Glomerular visceral epithelial cell (primary cell): ENCODE measurements at regions not wholly inside any gene's neighbourhood (a gene's known extent, or its start where the extent isn't known, plus 50 kb on each side); places are given as distances from the start of the nearest gene placed in this dataset.
A peak's percentile ranks its signal among the peaks of the same experiment; 100 is the strongest.

ENCODE experiments used
- DNase-seq: peaks from one replicate; pipeline ENCODE4 v3.0.0-alpha.2; 2016; ENCODE audit errors: extremely low spot score

DNA sequence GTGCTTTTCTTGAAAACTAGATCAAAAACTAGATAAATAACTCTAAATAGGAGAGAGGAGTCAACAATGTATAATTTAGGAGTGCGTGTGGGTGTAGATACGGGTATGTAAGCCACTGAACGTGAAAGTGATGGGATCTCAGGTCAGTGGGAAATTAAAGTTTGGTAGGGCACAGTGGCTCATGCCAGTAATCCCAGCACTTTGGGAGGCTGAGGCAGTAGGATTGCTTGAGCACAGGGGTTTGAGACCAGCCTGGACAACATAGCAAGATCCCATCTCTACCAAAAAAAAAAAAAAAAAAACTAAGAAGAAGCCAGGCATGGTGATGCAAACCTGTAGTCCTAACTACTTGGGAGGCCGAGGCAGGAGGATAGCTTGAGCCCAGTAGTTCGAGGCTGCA lies 247.1 kb downstream of the ANAPC1 start:
- no peak for DNase-seq

DNA sequence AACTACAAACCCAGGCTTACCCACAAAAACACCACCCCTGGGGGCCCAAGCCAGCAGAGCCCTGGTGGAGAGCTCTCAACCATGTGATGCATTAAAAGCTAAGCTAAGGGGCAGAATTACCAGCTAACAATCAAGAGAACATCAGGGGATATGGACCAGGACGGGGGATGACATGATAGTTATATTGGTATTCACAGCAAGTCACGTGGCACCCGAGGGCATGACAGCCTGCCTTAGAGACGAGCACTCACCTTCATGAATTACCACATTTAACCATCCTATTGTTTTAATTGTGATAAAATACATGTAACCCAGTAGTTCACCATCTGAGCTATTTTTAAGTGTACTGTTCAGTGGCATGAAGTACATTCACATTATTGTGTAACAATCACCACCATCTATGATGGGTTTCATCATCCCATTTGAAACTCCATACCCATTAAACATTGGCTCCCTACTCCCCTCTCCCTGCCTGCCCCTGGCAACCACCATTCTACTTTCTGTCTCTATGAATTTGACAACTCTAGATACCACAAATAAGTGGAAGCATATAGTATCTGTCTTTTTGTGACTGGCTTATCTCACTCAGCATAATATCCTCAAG lies 245.6 kb downstream of the ANAPC1 start:
- no peak for DNase-seq

DNA sequence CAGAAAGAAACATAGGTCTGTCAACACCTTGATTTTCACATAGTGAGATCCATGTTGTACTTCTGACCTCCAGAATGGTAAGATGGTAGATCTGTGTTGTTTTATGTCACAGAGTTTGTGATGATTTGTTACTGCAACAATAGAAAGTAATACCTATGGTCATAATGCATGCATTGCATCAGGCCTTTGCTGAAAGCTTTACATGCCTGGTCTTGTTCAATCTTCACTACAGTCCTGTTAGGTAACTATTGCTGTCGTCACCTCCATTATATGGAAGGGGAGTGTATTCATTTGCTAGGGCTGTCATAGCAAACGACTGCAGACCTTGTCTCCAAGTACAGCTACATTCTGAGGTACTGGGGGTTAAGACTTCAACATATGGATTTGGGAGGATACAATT lies 243.5 kb downstream of the ANAPC1 start:
- no peak for DNase-seq

DNA sequence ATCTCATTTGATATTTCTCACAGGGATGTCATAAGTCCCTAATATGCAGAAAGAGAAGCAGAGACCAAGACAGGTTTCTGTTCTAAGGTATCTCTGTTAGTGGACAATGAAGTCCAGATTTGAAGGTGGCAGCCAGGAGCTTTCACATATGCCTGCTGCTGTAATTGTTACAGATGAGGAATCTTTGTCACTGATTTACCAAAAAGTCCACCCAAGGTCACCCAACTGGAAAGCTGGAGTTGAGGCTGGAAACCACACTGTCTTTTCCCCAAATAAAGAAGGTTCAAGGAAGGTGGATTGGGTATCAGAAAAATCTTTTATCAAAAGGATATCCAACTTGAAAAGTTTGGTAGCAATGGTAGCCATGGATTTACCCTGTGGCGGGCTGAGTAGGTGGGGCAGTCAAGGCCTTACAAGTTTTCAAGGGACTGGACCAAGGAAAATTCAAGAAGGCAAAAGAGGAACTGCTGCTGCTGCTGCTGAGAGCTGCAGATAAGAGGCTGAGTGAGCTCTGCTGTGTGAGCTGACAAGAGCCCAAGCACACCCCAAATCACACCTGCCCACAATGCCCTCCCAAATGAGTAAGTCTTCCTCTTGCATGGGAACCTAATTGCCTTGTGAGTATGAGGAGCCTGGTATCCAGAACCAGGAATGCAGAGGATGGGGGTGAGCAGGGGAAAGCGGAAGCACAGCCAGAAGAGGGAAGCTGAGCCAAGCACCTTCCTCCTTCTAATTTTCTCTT lies 241.2 kb downstream of the ANAPC1 start:
- peak; percentile 60 for DNase-seq

DNA sequence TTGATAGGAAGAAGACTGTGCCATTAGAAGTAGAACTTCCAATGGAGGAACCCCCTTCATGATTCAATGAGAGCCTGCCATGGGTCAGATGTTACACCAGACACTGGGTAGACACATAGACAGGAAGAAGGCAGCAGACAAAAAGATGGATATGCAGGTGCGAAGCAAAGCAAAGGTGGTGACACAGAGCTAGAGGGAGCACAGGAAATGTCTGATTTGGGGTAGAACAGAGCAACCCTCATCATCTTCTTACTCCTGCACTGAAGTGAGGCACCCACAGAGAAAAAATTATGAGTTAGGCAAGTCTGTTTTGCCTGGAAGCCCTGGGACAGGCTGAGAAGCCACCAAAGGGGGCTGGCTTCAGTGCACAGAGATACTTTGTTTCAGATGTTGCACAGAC lies 240.2 kb downstream of the ANAPC1 start:
- no peak for DNase-seq

DNA sequence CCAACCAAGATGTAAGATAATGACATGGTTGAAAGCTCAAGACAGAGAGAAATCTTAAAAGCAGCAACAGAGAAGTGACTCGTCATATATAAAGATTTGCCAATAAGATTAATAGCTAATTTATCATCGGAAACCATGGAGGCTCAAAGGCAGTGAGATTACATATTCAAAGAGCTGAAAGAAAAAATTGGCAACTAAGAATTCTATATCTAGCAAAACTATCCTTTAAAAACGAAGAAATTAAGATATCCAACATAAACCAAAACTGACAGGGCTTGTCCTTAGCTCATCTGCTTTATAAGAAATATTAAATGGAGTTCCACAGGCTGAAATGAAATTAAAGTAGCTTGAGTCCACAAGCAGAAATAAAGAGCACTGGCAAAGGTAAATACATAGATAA lies 236.6 kb downstream of the ANAPC1 start:
- DNase-seq = no peak

DNA sequence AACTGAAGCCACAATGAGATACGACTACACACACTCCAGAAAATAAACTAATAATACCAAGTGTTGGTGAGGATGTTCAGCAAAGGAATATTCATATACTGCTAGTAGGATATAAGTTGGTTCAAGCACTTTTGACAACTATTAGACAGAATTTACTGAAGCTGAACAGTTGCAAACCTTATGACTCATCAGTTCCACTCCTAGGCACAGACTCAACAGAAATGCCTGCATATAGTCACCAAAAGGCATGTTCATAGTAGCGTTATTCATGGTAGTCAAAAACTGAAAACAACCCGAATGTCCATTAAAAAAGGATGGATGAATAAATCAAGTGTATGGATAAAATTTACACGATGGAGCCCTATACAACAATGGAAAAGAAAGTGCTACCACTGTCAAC lies 232.0 kb downstream of the ANAPC1 start:
- DNase-seq = peak; percentile 17

DNA sequence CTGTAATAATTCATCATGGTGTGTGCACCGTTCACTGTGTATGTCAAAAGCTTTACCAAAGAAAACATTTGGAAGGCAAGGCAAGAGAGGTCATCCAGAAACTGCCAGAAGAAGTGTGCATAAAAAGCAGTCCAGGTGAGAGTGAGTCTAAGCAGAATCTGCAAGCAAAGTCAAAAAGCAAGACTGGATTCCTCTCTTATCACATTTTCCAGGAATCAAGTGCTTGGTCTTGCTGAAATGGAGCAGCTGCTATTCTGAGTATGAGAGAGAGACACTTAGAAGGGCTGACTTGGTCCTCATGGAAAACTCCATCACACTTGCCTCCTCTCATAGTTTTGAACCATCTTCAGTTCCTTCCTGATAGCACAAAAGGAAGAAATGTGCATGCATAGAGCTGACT lies 231.3 kb downstream of the ANAPC1 start:
- DNase-seq = no peak

DNA sequence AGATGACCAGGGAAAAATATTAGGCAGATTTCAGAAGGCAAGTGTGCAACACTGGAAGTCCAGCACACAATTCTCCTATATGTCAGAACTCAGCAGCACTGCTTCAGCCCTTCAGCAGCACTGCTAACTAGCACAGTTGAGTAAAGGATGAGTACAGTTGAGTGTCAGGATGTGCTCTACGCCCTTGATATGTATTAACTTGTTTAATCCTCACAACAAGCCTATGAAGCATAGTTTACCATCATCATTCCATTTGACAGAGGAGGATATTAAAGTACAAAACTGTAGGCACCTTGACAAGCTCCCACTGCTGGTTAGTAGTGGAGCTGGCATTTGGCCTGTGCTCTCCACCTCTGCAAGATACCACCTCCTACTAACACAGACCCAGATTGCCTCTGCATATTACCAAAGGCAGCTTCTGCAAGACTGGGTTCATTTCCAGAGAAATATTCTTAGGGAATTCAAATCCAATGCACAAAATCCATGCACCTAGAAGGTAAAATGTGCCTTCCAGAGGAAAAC lies 230.8 kb downstream of the ANAPC1 start:
- no peak for DNase-seq

DNA sequence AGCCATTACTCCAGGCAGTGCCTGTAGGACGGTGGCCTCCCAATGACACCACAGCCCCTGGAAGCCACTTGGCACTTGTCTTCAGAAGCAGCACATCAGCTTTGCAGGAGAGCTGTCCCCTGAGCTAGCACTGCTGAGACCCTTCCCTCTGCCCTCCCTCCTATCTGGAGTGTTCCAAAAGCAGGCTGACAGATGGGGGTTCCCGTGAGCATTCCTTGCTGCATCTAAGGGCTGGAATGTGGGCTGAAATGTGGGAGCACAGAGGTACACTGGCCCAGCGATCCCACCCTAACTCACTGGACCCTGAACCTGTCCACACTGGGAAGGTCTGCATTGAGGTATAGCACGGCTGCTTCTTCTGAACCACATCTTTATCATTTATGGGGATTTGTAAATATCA lies 230.1 kb downstream of the ANAPC1 start:
- no peak for DNase-seq

DNA sequence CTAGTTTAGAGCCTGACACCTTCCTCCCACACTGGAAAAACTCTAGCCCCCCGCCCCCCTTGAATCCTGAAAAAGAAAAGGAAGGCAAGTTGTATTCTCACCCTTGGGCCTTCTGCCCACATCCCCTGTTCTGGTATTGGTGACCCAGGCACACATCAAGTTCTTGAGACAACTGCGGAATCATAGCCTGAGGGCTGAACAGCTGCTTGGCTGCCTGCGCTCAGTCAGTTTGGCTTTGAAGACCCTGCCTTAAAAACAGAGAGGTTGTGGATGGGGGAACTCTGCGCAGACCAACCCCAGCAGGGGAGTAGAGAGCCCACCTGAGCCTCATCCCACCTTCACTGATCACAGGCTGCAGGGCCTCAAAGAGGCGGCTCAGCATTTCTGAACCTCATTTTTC lies 229.2 kb downstream of the ANAPC1 start:
- DNase-seq = no peak

DNA sequence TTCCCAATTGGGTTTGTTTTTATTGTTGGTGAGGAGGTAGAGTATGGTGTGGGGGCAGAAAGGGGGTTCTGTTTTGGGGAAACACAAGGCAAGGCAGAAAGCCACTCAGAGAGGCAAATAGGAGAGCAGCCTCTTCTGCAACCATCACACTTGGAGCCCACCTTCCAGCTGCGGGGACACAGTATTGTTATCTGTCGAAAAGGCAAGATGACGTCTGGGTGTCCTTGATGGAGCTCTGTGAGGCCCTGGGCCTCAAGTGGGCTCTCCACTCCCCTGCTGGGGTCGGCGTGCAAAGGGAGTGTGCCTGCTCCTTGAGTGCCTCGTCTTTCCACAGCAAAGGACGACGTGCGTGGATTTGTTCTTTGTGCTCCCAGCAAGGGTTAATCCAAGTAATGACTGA lies 227.6 kb downstream of the ANAPC1 start:
- no peak for DNase-seq

DNA sequence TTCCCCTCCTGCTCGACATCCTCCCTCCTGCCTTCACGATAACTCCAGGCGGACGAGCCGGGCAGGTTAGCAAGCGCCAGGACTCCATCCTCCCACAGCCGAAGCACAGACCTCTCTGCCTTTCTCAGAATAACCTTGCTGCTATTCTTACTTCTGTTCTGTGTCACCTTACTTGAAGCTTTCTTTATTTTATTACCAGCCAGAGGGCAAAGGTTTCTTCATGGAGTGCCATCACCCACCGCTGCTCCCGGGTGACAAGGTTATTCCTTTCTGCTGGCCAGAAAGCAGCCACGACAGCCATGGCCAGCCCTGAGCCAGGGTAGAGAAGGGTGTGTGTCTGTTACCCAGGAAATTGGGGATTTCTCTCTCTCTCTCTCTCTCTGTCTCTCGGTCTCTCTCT lies 227.1 kb downstream of the ANAPC1 start:
- no peak for DNase-seq

DNA sequence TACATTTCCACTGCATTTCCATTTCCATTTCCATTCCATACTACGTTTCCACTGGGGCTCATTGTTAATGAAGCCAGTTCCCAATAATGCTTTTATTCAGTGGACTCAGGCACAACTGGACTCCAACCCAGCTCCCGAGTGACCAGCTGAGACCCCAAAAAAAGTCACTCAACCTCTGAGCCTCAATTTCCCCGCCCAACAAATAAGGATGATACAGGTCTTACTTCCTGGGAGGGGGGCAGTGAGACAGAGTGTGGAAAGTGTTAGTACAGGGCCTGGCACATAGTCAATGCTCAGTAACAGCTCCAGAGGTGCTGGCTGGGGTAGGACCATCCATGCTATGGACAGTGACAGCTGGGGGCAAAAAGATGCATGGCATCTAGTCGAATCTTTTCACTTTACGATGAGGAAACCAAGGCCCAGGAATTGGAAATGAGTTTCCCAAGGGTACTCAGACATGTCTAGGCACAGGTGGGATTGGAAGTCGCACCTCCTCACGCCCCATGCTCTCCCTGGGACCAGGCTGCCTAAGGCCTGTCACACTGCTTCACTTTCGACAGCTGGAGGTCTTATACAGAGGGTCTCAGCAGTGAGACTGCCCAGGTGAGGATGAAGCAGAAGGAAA lies 226.5 kb downstream of the ANAPC1 start:
- DNase-seq = no peak

DNA sequence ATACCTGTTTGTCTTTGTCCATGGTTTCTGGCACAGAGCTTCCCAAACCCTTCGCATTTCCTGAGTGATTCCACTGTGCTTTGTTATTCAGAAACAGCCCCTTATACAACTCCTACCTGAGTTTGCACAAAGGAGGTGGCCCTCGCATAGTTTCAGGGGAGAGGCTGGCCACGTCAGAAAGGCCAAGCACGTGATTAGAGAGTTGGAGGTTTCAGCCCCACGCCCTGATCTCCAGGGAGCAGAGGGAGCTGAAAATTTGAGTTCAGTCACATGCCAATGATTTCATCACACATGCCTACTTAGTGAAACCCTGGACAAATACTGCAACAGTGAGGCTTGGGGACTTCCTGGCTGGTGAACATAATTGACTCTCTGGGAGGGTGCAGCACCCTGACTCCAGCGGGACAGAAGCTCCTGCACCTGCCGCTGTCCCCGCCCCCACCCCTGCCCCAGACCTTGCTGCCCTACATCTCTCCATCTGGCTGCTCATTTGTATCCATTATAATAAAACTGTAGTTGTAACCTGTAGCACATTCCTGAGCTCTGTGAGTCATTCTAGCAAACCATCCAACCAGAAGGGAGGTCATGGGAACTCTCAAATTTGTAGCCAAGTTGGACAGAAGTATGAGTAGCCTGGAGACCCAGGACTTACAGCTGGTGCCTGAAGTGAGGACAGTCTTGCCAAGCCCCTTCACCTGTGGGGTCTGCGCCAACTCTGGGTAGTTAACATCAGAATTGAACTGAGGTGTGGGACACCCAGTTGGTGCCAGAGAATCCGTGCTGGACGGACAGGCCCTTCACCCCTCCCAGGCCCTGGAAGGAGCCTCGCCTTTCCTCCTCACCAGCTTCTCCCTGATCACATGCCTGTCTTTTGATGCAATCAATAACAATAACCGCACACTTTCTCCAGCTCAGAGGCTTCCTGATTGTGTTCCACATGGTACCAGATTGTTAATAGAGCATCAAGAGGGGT lies 224.3 kb downstream of the ANAPC1 start:
- DNase-seq = peak; percentile 98

DNA sequence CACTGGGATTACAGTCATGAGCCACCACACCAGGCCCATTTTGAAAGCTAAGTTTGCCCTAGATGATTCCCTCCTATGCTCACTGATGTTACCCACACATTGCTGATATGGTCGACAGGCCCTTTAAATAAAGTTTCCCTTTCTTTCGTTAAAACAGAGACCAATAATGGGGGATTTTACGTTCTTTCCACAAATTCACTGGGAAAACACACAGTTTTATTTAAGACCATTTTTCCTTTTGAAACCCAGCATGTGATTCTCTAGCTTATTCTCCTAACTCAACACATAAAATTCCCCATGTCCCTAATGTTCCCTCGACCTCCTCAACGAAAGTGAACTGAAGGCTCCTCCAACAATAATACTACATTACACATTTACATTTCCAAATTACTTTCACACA lies 223.2 kb downstream of the ANAPC1 start:
- no peak for DNase-seq

DNA sequence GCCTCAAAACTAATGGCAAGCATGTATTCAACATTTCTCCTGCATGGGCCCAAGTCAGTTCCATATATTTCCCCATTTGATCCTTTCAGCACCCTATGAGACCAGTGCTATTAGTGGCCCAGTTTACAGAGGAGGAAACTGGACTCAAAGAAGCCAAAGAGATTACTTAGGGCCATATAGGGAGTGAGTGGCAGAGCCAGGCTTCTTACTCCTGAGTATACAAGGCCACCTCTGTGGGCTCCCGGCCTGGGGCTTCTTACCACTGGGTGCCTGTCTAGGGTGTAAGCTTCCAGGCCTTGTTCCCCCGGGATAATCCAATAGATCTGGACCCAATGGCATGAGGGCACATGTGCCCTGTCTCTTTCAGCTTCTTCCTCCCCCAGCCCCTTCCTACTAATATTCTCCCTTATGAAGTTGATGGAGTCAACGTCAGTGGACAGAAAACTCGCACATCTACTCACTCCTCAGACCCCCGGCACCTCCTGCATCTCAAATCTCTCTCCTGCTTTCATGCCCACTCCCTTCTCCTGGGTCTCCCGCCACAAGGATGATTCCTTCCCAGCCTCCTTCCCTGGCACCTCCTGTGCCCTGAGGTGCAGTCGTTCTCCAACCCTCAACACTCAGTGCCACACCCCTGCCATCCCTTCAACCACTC lies 222.6 kb downstream of the ANAPC1 start:
- DNase-seq = no peak

DNA sequence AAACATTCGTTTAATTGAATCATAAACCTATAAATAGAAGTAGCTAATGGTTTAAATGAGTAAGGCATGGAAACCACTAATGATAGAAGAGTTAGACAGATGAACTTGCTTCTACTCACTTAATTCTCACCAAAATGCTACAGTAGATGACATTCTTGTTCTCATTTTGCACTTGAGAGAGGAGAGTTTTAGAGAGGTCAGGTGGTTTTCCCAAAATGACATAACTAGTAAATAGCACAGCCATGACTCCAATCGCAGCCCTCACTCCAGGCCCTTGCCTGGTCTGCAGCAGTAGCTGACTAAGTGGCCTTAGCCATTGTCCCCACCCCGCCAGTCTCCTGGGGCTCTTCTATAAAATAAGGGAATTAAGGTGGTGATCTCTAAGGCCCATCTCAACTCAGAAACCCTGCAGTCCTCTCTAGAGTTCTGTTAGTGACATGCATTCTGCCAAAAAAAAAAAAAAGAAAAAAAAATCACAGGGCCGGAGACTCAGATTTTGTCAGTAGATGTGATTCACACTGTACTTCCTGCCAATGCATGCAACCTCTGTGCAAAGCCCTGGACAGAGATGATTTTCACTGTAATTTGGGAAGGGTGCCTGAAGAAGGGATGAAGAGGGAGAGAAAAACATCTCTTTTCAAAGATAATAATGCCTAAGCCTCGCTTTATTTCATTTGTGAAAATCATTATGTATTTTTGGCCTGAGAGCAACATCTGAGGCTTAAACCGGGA lies 221.8 kb downstream of the ANAPC1 start:
- no peak for DNase-seq

DNA sequence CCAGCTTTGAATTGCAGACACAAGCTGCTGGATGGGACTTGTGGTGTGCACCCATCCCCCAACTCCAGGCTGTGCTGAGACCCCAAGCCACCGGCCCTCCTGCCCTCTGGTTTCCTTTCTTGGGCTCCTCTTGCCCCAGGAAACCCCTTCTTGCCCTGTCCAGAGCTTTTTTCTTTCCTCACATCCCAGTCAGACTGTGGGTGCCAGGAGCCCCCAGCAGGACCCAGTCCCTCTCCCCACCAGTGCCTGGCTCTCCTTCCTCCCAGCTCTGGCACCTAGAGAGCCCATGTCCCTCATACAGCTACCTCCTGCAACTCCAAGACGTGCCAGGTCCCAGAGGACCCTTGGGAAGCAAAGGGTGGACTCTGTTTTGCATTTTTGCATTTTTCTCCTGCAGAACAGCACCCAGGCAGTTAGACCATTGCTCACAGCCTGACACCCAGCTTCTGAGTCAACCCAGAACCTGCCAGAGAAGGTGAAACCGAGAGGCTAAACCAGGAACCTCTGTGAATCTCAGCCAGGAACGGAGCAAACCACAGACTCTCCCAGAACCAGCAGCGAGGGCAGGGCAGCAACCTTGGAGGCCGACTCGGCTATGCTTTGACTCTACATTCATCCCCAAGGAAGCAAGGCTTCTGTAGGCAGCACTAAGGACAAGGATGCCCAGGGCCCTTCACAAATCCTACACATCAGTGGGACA lies 221.1 kb downstream of the ANAPC1 start:
- DNase-seq = no peak
